WERI-Rb-1 (cell line): ENCODE measurements at regions not wholly inside any gene's neighbourhood (a gene's known extent, or its start where the extent isn't known, plus 50 kb on each side); places are given as distances from the start of the nearest gene placed in this dataset.

Experiments used
- DNase-seq: peaks from one replicate; pipeline ENCODE4 v3.0.0-alpha.2; 2020
- H3K27ac ChIP-seq: fragments of 250-450 bp; sonication (Bioruptor Pico); 2 replicates; pipeline ENCODE4 v1.5.1; 2020; ENCODE audit warnings: mild to moderate bottlenecking, moderate library complexity
- H3K27me3 ChIP-seq: fragments of 250-450 bp; sonication (Bioruptor Pico); 2 replicates; pipeline ENCODE4 v1.5.1; 2021; ENCODE audit warnings: mild to moderate bottlenecking, low read depth, moderate library complexity; ENCODE audit not compliant: insufficient read depth, severe bottlenecking
- H3K36me3 ChIP-seq: fragments of 250-450 bp; sonication (Bioruptor Pico); 2 replicates; pipeline ENCODE4 v1.5.1; 2020; ENCODE audit warnings: mild to moderate bottlenecking, moderate library complexity
- H3K4me3 ChIP-seq: 2 replicates; pipeline ENCODE4 v1.5.1; 2011; ENCODE audit warnings: low read depth, mild to moderate bottlenecking, control low read depth, low read length
- H3K9me3 ChIP-seq: fragments of 250-450 bp; sonication (Bioruptor Pico); 2 replicates; pipeline ENCODE4 v1.5.1; 2021; ENCODE audit warnings: mild to moderate bottlenecking, moderate library complexity; ENCODE audit not compliant: severe bottlenecking
- CTCF ChIP-seq: IDR thresholded peaks from 2 replicates; pipeline ENCODE4 v1.5.1; 2011; ENCODE audit warnings: low read depth, mild to moderate bottlenecking, control low read depth, inconsistent platforms, low read length

GRCh38 chr14:85313560-85314207 lies 216.3 kb upstream of the FLRT2 start:
- TF ChIP-seq CTCF, result no peak
- H3K4me3 ChIP-seq, result no peak overlapping the region
- no peaks in the 10 kb centered on the region for H3K36me3 ChIP-seq
- no peak for DNase-seq
- H3K27ac ChIP-seq, result no peak overlapping the region
- no peaks in the 10 kb centered on the region for H3K27me3 ChIP-seq
- H3K9me3 ChIP-seq, result no peaks in the 10 kb centered on the region

- no peaks in the 10 kb centered on the region for H3K27me3 ChIP-seq
- H3K4me3 ChIP-seq, result no peak overlapping the region
- no peak for TF ChIP-seq CTCF
- H3K9me3 ChIP-seq, result no peaks in the 10 kb centered on the region
- no peak for DNase-seq
- H3K36me3 ChIP-seq, result no peaks in the 10 kb centered on the region
- H3K27ac ChIP-seq, result no peak overlapping the region
Measured at GRCh38 chr14:85315290-85315689, 214.7 kb upstream of the FLRT2 start.

GRCh38 chr14:85315733-85316290 lies 214.1 kb upstream of the FLRT2 start:
- no peaks in the 10 kb centered on the region for H3K9me3 ChIP-seq
- no peak for TF ChIP-seq CTCF
- H3K36me3 ChIP-seq, result no peaks in the 10 kb centered on the region
- no peak overlapping the region for H3K4me3 ChIP-seq
- H3K27ac ChIP-seq, result no peak overlapping the region
- no peaks in the 10 kb centered on the region for H3K27me3 ChIP-seq
- no peak for DNase-seq

- no peaks in the 10 kb centered on the region for H3K36me3 ChIP-seq
- no peak overlapping the region for H3K27ac ChIP-seq
- DNase-seq, result no peak
- no peak overlapping the region for H3K4me3 ChIP-seq
- no peaks in the 10 kb centered on the region for H3K9me3 ChIP-seq
- H3K27me3 ChIP-seq, result no peaks in the 10 kb centered on the region
- TF ChIP-seq CTCF, result no peak
Measured at GRCh38 chr14:85316701-85317410, 213.1 kb upstream of the FLRT2 start.

GRCh38 chr14:85317491-85318021 lies 212.4 kb upstream of the FLRT2 start:
- Histone ChIP-seq H3K9me3 (no peaks in the 10 kb centered on the region), H3K27ac (no peak overlapping the region), H3K4me3 (no peak overlapping the region), H3K36me3 (no peaks in the 10 kb centered on the region), H3K27me3 (no peaks in the 10 kb centered on the region)
- TF ChIP-seq CTCF, result no peak
- no peak for DNase-seq
